Esophagus squamous epithelium (tissue), 4 donors: ENCODE measurements at regions not wholly inside any gene's neighbourhood (a gene's known extent, or its start where the extent isn't known, plus 50 kb on each side); places are given as distances from the start of the nearest gene placed in this dataset.

Experiments used
- CTCF ChIP-seq, 6 experiments: fragments of 450-650 bp in 4 of 6; fragments of 200-600 bp in 2 of 6; sonication (generic) in 2 of 6; IDR thresholded peaks; one replicate each; pipeline ENCODE4 v1.5.1; 2016 to 2019; ENCODE audit warnings: antibody characterized with exemption in 6 of 6, mild to moderate bottlenecking in 4 of 6, moderate library complexity in 4 of 6
- POLR2A ChIP-seq, 4 donors: fragments of 450-650 bp; IDR thresholded peaks; one replicate each; pipeline ENCODE4 v1.6.1; 2017; ENCODE audit warnings: antibody characterized with exemption in 4 of 4, mild to moderate bottlenecking in 4 of 4, moderate library complexity in 3 of 4

GRCh38 chr4:137861682-137862081 is 329.4 kb upstream of the PCDH18 start:
- TF ChIP-seq POLR2A (IDR thresholded peaks at IDR 0.05) (no peak), CTCF (IDR thresholded peaks at IDR 0.05) (peak in 3 of 6 experiments; percentile 39 to 46 (median 42))
